PC-9 (cell line): ENCODE measurements at regions not wholly inside any gene's neighbourhood (a gene's known extent, or its start where the extent isn't known, plus 50 kb on each side); places are given as distances from the start of the nearest gene placed in this dataset.
"Not testable (repeated sequence)": the region's sequence is repeated elsewhere in the genome, so short reads cannot be mapped to it uniquely, and the experiment has no call there.

Source experiments
- EZH2 ChIP-seq: fragments of 200-600 bp; sonication (generic); IDR thresholded peaks from 2 replicates; pipeline ENCODE4 v1.8.0; 2017; ENCODE audit warnings: antibody characterized with exemption, low read depth
- TF ChIP-seq, protein P1 (sequence below): fragments of 200-600 bp; sonication (generic); conservative IDR thresholded peaks from 2 replicates; pipeline ENCODE4 v1.6.1; 2017; ENCODE audit warnings: mixed run types, antibody characterized with exemption, mild to moderate bottlenecking, moderate library complexity

- TF ChIP-seq, protein P1, sequence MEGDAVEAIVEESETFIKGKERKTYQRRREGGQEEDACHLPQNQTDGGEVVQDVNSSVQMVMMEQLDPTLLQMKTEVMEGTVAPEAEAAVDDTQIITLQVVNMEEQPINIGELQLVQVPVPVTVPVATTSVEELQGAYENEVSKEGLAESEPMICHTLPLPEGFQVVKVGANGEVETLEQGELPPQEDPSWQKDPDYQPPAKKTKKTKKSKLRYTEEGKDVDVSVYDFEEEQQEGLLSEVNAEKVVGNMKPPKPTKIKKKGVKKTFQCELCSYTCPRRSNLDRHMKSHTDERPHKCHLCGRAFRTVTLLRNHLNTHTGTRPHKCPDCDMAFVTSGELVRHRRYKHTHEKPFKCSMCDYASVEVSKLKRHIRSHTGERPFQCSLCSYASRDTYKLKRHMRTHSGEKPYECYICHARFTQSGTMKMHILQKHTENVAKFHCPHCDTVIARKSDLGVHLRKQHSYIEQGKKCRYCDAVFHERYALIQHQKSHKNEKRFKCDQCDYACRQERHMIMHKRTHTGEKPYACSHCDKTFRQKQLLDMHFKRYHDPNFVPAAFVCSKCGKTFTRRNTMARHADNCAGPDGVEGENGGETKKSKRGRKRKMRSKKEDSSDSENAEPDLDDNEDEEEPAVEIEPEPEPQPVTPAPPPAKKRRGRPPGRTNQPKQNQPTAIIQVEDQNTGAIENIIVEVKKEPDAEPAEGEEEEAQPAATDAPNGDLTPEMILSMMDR = not testable (repeated sequence)
- not testable (repeated sequence) for TF ChIP-seq EZH2
These were observed 196.9 kb upstream of the CAND1 start for GRCh38 chr12:67072281-67072680.
